GM18511 (cell line): ENCODE measurements at regions not wholly inside any gene's neighbourhood (a gene's known extent, or its start where the extent isn't known, plus 50 kb on each side); places are given as distances from the start of the nearest gene placed in this dataset.
"Not testable (repeated sequence)": the region's sequence is repeated elsewhere in the genome, so short reads cannot be mapped to it uniquely, and the experiment has no call there.

Source experiments
- ATAC-seq: cut with Tn5 transposase; IDR thresholded peaks from one replicate; pipeline ENCODE4 v1.9.1; 2021; ENCODE audit warnings: mild to moderate bottlenecking, moderate library complexity; ENCODE audit not compliant: unreplicated experiment

- no peak for ATAC-seq
These were observed 386.6 kb downstream of the BUD13 start for GRCh38 chr11:116386118-116386699.

GRCh38 chr11:116384876-116385275, 387.9 kb downstream of the BUD13 start:
- ATAC-seq: no peak

GRCh38 chr11:116384407-116384806, 388.4 kb downstream of the BUD13 start:
- no peak for ATAC-seq

GRCh38 chr11:116379185-116379828, 393.5 kb downstream of the BUD13 start:
- ATAC-seq: no peak

- no peak for ATAC-seq
These were observed 396.2 kb downstream of the BUD13 start for GRCh38 chr11:116376547-116376946.

GRCh38 chr11:116376054-116376453, 396.7 kb downstream of the BUD13 start:
- ATAC-seq: no peak

GRCh38 chr11:116375221-116375620, 397.6 kb downstream of the BUD13 start:
- ATAC-seq: no peak

- ATAC-seq: no peak
These were observed 398.7 kb downstream of the BUD13 start for GRCh38 chr11:116374085-116374484.

- ATAC-seq: no peak
These were observed 399.5 kb downstream of the BUD13 start for GRCh38 chr11:116373104-116373944.

- no peak for ATAC-seq
These were observed 401.6 kb downstream of the BUD13 start for GRCh38 chr11:116371146-116371545.

- no peak for ATAC-seq
These were observed 404.0 kb downstream of the BUD13 start for GRCh38 chr11:116368784-116369183.

GRCh38 chr11:116366980-116367645, 405.7 kb downstream of the BUD13 start:
- ATAC-seq: no peak

GRCh38 chr11:116366451-116366850, 406.3 kb downstream of the BUD13 start:
- ATAC-seq: no peak

- not testable (repeated sequence) for ATAC-seq
These were observed 407.9 kb downstream of the BUD13 start for GRCh38 chr11:116364925-116365324.

- no peak for ATAC-seq
These were observed 408.4 kb downstream of the BUD13 start for GRCh38 chr11:116364348-116364747.

- no peak for ATAC-seq
These were observed 412.4 kb downstream of the BUD13 start for GRCh38 chr11:116360221-116360941.

- no peak for ATAC-seq
These were observed 414.8 kb downstream of the BUD13 start for GRCh38 chr11:116357784-116358544.

- no peak for ATAC-seq
These were observed 416.3 kb downstream of the BUD13 start for GRCh38 chr11:116356451-116356850.

GRCh38 chr11:116355104-116355503, 417.7 kb downstream of the BUD13 start:
- ATAC-seq: no peak

- no peak for ATAC-seq
These were observed 419.2 kb downstream of the BUD13 start for GRCh38 chr11:116353589-116353988.
